Activated CD4-positive, alpha-beta memory T cell treated with anti-CD3 and anti-CD28 coated beads for 36 hours (primary cell): ENCODE measurements at regions not wholly inside any gene's neighbourhood (a gene's known extent, or its start where the extent isn't known, plus 50 kb on each side); places are given as distances from the start of the nearest gene placed in this dataset.
"Not testable (repeated sequence)": the region's sequence is repeated elsewhere in the genome, so short reads cannot be mapped to it uniquely, and the experiment has no call there.

Experiments used
- CTCF ChIA-PET: fragments of 350-600 bp; sonication (Branson Sonifier 250); formaldehyde crosslinking; loops from one replicate; lab custom pipeline; 2021; ENCODE audit warnings: antibody characterized with exemption, inconsistent platforms; lab: Charles Lee
- POLR2A ChIA-PET: fragments of 350-600 bp; sonication (Branson Sonifier 250); formaldehyde crosslinking; loops from one replicate; lab custom pipeline; 2021; ENCODE audit warnings: antibody characterized with exemption; lab: Charles Lee
- DNase-seq: peaks from one replicate; pipeline ENCODE4 v3.0.0-alpha.2; 2020
- H3K27ac Mint-ChIP-seq: one replicate; pipeline ENCODE4 v1.8.0; 2021; ENCODE audit warnings: mixed read lengths
- H3K27me3 Mint-ChIP-seq: one replicate; pipeline ENCODE4 v1.8.0; 2021; ENCODE audit warnings: mixed read lengths
- H3K36me3 Mint-ChIP-seq: one replicate; pipeline ENCODE4 v1.8.0; 2021; ENCODE audit warnings: mixed read lengths
- H3K4me1 Mint-ChIP-seq: one replicate; pipeline ENCODE4 v1.8.0; 2021; ENCODE audit warnings: low read depth, mixed read lengths
- H3K4me3 Mint-ChIP-seq: one replicate; pipeline ENCODE4 v1.8.0; 2021; ENCODE audit warnings: mild to moderate bottlenecking, mixed read lengths
- H3K9me3 Mint-ChIP-seq: one replicate; pipeline ENCODE4 v1.8.0; 2021; ENCODE audit warnings: mixed read lengths
- intact Hi-C: fragments of 100-400 bp; cut with micrococcal nuclease; formaldehyde crosslinking; loops from one replicate; pipeline ENCODE4 v1.15.1; 2023

- no peak overlapping the region for H3K4me3 Mint-ChIP-seq
- H3K27ac Mint-ChIP-seq, result no peak overlapping the region
- intact Hi-C loops, result no loop called here
- no peaks in the 10 kb centered on the region for H3K4me1 Mint-ChIP-seq
- H3K27me3 Mint-ChIP-seq, result no peaks in the 10 kb centered on the region
- peaks cover 18% of the 10 kb centered on the region for H3K9me3 Mint-ChIP-seq
- ChIA-PET POLR2A (no interaction called here), CTCF (no interaction called here)
- DNase-seq, result no peak
- H3K36me3 Mint-ChIP-seq, result no peaks in the 10 kb centered on the region
Measured at GRCh38 chr9:13017260-13017659, 242.4 kb downstream of the LURAP1L start.

DNA sequence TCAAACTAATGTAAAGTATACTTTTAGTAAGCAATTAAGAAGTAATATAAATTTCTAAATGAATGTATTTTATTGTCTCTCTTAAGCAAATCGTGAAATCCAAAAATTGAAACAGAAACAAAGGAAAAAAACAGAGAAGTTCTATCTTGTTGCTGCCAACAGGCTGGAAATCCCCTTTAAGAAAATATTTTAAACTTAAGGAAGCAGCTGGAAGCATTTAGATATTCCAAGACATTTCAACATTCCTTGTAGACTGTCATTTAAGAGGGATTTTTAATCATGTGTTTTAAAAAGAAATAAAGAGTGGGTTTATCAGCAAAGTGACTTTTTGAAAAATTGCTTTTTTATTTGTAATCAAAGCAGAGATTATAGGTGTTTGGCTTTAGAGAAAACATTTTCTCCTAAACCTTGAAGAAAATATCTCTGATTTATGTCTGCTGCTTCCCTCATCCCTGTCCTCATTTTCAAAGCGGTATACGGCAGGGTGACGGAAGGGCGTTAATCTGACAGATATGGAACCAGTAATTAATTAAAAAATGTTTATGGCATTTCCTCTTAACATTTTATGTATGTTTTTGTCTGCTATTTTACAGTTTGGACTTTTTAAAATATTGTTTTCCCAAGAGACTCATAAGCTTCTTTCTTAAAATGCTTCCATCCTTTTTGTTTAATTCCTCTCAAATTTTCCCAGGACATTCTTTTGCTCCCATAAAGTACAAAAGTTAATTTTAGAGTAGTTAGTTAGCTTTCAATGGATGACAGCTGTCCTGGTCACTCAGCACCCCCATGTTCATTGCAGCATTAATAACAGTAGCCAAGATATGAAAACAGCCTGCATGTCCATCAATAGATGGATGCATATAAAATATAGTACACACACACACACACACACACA, 245.6 kb downstream of the LURAP1L start:
- no peak overlapping the region for H3K4me3 Mint-ChIP-seq
- H3K27me3 Mint-ChIP-seq, result no peaks in the 10 kb centered on the region
- peaks cover 19% of the 10 kb centered on the region for H3K9me3 Mint-ChIP-seq
- DNase-seq, result no peak
- no peak overlapping the region for H3K27ac Mint-ChIP-seq
- ChIA-PET POLR2A (no interaction called here), CTCF (no interaction called here)
- intact Hi-C loops, result no loop called here
- H3K36me3 Mint-ChIP-seq, result no peaks in the 10 kb centered on the region
- H3K4me1 Mint-ChIP-seq, result no peaks in the 10 kb centered on the region

DNA sequence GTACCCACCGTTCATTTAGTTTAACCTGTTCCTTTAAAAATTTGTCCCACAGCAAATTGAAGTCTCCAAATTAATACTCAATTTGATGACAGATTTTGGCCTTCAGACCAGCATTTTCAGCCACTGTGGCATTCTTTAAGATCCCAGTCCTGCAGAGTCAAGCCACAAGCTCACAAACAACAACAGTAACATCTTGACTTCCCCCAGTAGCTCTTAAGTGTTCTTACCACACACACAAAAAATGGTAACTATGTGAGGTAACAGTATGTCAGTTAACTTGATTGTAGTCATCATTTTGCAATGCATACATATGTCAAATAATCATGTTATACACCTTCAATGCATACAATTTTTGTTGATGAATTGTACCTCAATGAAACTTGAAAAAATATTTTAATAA, 247.9 kb downstream of the LURAP1L start:
- intact Hi-C loops, result no loop called here
- Mint-ChIP-seq H3K36me3 (no peaks in the 10 kb centered on the region), H3K4me1 (no peaks in the 10 kb centered on the region), H3K27me3 (no peaks in the 10 kb centered on the region), H3K27ac (no peak overlapping the region), H3K9me3 (peaks cover 23% of the 10 kb centered on the region), H3K4me3 (no peak overlapping the region)
- ChIA-PET POLR2A (no interaction called here), CTCF (no interaction called here)
- DNase-seq, result no peak

DNA sequence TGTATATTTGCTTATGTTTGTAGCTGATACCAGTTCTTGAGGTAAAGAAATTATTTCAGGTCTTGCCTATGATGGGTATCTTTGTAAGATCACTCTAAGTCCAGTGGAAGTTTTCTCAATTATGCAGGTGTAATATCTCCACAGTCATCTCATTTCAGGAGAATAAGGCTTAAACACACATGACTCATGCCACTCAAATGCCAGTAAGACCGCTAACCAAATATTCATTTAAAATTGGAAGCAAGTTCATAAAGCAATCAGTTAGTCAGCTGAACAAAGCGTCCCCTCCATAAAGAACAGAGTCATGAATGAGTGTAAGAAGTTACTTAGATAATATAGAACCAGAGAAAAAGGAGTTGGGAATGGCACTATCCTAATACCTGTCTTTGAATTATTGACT, 248.7 kb downstream of the LURAP1L start:
- no peak overlapping the region for H3K4me3 Mint-ChIP-seq
- intact Hi-C loops, result no loop called here
- no peak for DNase-seq
- no peaks in the 10 kb centered on the region for H3K36me3 Mint-ChIP-seq
- no peak overlapping the region for H3K27ac Mint-ChIP-seq
- ChIA-PET CTCF (interaction anchor here (0.7 kb wide), 1 partner anchor 175 kb away, joined by 3 read pairs; no protein-coding TSS in a partner anchor), POLR2A (no interaction called here)
- H3K27me3 Mint-ChIP-seq, result no peaks in the 10 kb centered on the region
- peaks cover 21% of the 10 kb centered on the region for H3K9me3 Mint-ChIP-seq
- H3K4me1 Mint-ChIP-seq, result no peaks in the 10 kb centered on the region

DNA sequence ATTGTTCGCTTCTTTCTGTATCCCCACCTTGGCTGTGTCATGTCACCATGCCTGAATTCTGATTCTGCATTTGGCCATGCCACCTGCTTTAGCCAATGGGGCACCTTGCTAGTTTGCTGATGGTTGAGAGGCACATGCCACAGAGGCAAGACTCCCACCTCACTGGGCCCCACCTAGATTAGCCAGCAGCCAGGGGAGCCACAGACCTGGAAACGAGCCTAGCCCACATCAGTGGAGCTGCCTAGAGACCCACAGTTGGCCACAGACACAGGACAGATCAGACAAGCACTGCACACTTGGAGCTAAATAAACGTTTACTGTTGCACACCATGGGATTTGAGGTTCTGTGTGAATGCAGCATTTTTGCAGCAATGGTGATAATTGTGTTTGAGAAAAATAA, 252.1 kb downstream of the LURAP1L start:
- CTCF ChIA-PET, result no interaction called here
- POLR2A ChIA-PET, result no interaction called here
- H3K27ac Mint-ChIP-seq, result no peak overlapping the region
- peaks cover 23% of the 10 kb centered on the region for H3K9me3 Mint-ChIP-seq
- no peaks in the 10 kb centered on the region for H3K27me3 Mint-ChIP-seq
- no peak for DNase-seq
- intact Hi-C loops, result no loop called here
- H3K36me3 Mint-ChIP-seq, result no peaks in the 10 kb centered on the region
- H3K4me1 Mint-ChIP-seq, result no peaks in the 10 kb centered on the region
- no peak overlapping the region for H3K4me3 Mint-ChIP-seq

GRCh38 chr9:13027879-13028278, 251.6 kb downstream of the MPDZ start:
- no peaks in the 10 kb centered on the region for H3K4me1 Mint-ChIP-seq
- intact Hi-C loops, result no loop called here
- CTCF ChIA-PET, result no interaction called here
- H3K27me3 Mint-ChIP-seq, result no peaks in the 10 kb centered on the region
- peaks cover 23% of the 10 kb centered on the region for H3K9me3 Mint-ChIP-seq
- H3K36me3 Mint-ChIP-seq, result no peaks in the 10 kb centered on the region
- H3K27ac Mint-ChIP-seq, result no peak overlapping the region
- POLR2A ChIA-PET, result no interaction called here
- no peak overlapping the region for H3K4me3 Mint-ChIP-seq
- no peak for DNase-seq

DNA sequence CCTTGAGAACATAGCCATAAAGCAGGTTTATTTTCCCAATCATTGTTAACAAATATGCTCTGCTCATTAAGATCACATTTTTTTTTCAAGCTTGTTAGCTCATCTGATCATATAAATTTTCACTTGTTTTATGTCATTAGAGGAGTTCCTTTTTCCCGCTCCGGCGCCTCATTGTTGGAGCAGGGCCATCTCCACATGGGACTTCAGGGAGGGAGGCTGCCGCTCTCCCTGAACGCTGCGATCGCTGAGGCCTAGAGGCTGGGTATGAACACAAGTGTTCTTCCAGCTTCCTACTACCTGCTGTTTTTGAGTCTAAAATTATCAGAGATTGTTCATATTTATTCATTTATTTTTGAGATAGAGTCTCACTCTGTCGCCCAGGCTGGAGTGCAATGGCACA, 246.9 kb downstream of the MPDZ start:
- Mint-ChIP-seq H3K36me3 (no peaks in the 10 kb centered on the region), H3K27me3 (no peaks in the 10 kb centered on the region), H3K9me3 (peaks cover 17% of the 10 kb centered on the region), H3K4me3 (no peak overlapping the region), H3K27ac (no peak overlapping the region), H3K4me1 (no peaks in the 10 kb centered on the region)
- no peak for DNase-seq
- ChIA-PET CTCF (no interaction called here), POLR2A (no interaction called here)
- intact Hi-C loops, result no loop called here

- Mint-ChIP-seq H3K9me3 (peaks cover 17% of the 10 kb centered on the region), H3K36me3 (no peaks in the 10 kb centered on the region), H3K27me3 (no peaks in the 10 kb centered on the region), H3K4me3 (no peak overlapping the region), H3K4me1 (no peaks in the 10 kb centered on the region), H3K27ac (no peak overlapping the region)
- intact Hi-C loops, result no loop called here
- ChIA-PET CTCF (interaction anchor here (0.6 to 1.8 kb wide), 2 partner anchors 1271 to 1319 kb away, joined by 3 to 5 read pairs; no protein-coding TSS in a partner anchor), POLR2A (no interaction called here)
- DNase-seq, result peak; percentile 12
Measured at GRCh38 chr9:13033959-13034693, 245.4 kb downstream of the MPDZ start.

DNA sequence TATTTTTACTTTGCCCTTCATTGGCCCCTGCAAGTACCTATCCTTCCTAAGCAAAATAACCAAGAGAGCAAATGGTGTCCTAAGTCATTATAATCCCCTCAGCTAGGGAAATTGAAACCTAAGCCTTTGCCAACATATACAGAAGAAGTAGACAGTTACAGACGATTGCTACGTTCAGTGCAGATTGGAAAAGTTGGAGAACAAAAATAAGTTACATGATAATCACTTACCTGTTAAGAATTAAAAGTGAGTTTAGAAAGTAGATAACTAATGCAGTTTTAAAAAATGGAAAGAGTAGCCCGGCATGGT, 244.8 kb downstream of the MPDZ start:
- H3K4me3 Mint-ChIP-seq, result no peak overlapping the region
- POLR2A ChIA-PET, result no interaction called here
- peaks cover 15% of the 10 kb centered on the region for H3K9me3 Mint-ChIP-seq
- CTCF ChIA-PET, result interaction anchor here (0.6 to 1.8 kb wide), 2 partner anchors 1271 to 1319 kb away, joined by 3 to 5 read pairs; no protein-coding TSS in a partner anchor
- H3K27ac Mint-ChIP-seq, result no peak overlapping the region
- intact Hi-C loops, result no loop called here
- no peaks in the 10 kb centered on the region for H3K36me3 Mint-ChIP-seq
- DNase-seq, result no peak
- H3K4me1 Mint-ChIP-seq, result no peaks in the 10 kb centered on the region
- H3K27me3 Mint-ChIP-seq, result no peaks in the 10 kb centered on the region

- POLR2A ChIA-PET, result no interaction called here
- no peak overlapping the region for H3K4me3 Mint-ChIP-seq
- peaks cover 5% of the 10 kb centered on the region for H3K9me3 Mint-ChIP-seq
- H3K36me3 Mint-ChIP-seq, result no peaks in the 10 kb centered on the region
- intact Hi-C loops, result no loop called here
- CTCF ChIA-PET, result no interaction called here
- H3K4me1 Mint-ChIP-seq, result no peaks in the 10 kb centered on the region
- DNase-seq, result no peak
- H3K27ac Mint-ChIP-seq, result no peak overlapping the region
- H3K27me3 Mint-ChIP-seq, result no peaks in the 10 kb centered on the region
Measured at GRCh38 chr9:13035822-13036221, 243.7 kb downstream of the MPDZ start.

- H3K4me1 Mint-ChIP-seq, H3K27ac Mint-ChIP-seq, intact Hi-C loops, CTCF ChIA-PET, H3K4me3 Mint-ChIP-seq, POLR2A ChIA-PET, H3K36me3 Mint-ChIP-seq, H3K27me3 Mint-ChIP-seq, DNase-seq, H3K9me3 Mint-ChIP-seq: not testable (repeated sequence)
Measured at GRCh38 chr9:13037808-13038207, 241.7 kb downstream of the MPDZ start.

- no peaks in the 10 kb centered on the region for H3K4me1 Mint-ChIP-seq
- POLR2A ChIA-PET, result no interaction called here
- no peak overlapping the region for H3K27ac Mint-ChIP-seq
- intact Hi-C loops, result no loop called here
- no peak for DNase-seq
- H3K27me3 Mint-ChIP-seq, result no peaks in the 10 kb centered on the region
- H3K4me3 Mint-ChIP-seq, result no peak overlapping the region
- CTCF ChIA-PET, result no interaction called here
- no peaks in the 10 kb centered on the region for H3K36me3 Mint-ChIP-seq
- peaks cover 14% of the 10 kb centered on the region for H3K9me3 Mint-ChIP-seq
Measured at GRCh38 chr9:13047827-13048587, 231.5 kb downstream of the MPDZ start.
